Neural cell (in vitro differentiated cells): ENCODE measurements at regions not wholly inside any gene's neighbourhood (a gene's known extent, or its start where the extent isn't known, plus 50 kb on each side); places are given as distances from the start of the nearest gene placed in this dataset.

Experiments
- H2AFZ ChIP-seq: fragments of 200-600, 300-800 bp; sonication (generic), shearing (Covaris generic); 2 replicates; pipeline ENCODE4 v1.6.0; 2014; ENCODE audit warnings: low read depth, mild to moderate bottlenecking, antibody characterized with exemption, low read length, moderate library complexity
- H3F3A ChIP-seq: fragments of 200-600 bp; shearing (Covaris generic); 2 replicates; pipeline ENCODE4 v1.6.1; 2016; ENCODE audit warnings: mild to moderate bottlenecking, moderate library complexity, mixed read lengths, antibody characterized with exemption, low read length; ENCODE audit not compliant: insufficient read depth, poor library complexity, severe bottlenecking
- H3K27ac ChIP-seq: fragments of 200-600, 300-800 bp; sonication (generic), shearing (Covaris generic); 2 replicates; pipeline ENCODE4 v1.5.1; 2014; ENCODE audit warnings: mild to moderate bottlenecking, low read length, moderate library complexity
- H3K27me3 ChIP-seq: fragments of 300-800, 200-600 bp; sonication (generic), shearing (Covaris generic); 2 replicates; pipeline ENCODE4 v1.6.0; 2014; ENCODE audit warnings: mild to moderate bottlenecking, low read depth, low read length, moderate library complexity; ENCODE audit not compliant: insufficient read depth
- H3K36me3 ChIP-seq: fragments of 300-800, 200-600 bp; sonication (generic), shearing (Covaris generic); 2 replicates; pipeline ENCODE4 v1.5.1; 2014; ENCODE audit warnings: mild to moderate bottlenecking, antibody characterized with exemption, low read length, moderate library complexity; ENCODE audit not compliant: insufficient read depth
- H3K4me2 ChIP-seq: fragments of 300-800, 200-600 bp; sonication (generic), shearing (Covaris generic); 2 replicates; pipeline ENCODE4 v1.6.0; 2014; ENCODE audit warnings: mild to moderate bottlenecking, low read length
- H3K4me3 ChIP-seq: fragments of 300-800, 200-600 bp; sonication (generic), shearing (Covaris generic); 2 replicates; pipeline ENCODE4 v1.5.1; 2014; ENCODE audit warnings: mild to moderate bottlenecking, low read length, moderate library complexity
- H3K79me2 ChIP-seq: fragments of 200-600 bp; shearing (Covaris generic); replicated peaks from 2 replicates; pipeline ENCODE4 v1.6.0; 2014; ENCODE audit warnings: mild to moderate bottlenecking, low read length, moderate library complexity; ENCODE audit not compliant: insufficient read depth
- H3K9ac ChIP-seq: fragments of 300-800, 200-600 bp; sonication (generic), shearing (Covaris generic); 2 replicates; pipeline ENCODE4 v1.6.1; 2016; ENCODE audit warnings: mild to moderate bottlenecking, low read length, mixed read lengths
- H3K9me2 ChIP-seq: fragments of 200-600 bp; shearing (Covaris generic); 2 replicates; pipeline ENCODE4 v1.6.1; 2016; ENCODE audit warnings: mild to moderate bottlenecking, low read length, mixed read lengths; ENCODE audit not compliant: insufficient read depth
- H3K9me3 ChIP-seq: fragments of 200-600, 300-800 bp; sonication (generic), shearing (Covaris generic); 2 replicates; pipeline ENCODE4 v1.6.1; 2016; ENCODE audit warnings: mild to moderate bottlenecking, mixed run types, low read length, moderate library complexity, mixed read lengths
- H4K20me1 ChIP-seq: fragments of 200-600 bp; shearing (Covaris generic); 2 replicates; pipeline ENCODE4 v1.6.1; 2016; ENCODE audit warnings: mild to moderate bottlenecking, mixed run types; ENCODE audit not compliant: insufficient read depth
- EP300 ChIP-seq: fragments of 450-650 bp; conservative IDR thresholded peaks from 2 replicates; pipeline ENCODE4 v1.6.1; 2014; ENCODE audit warnings: antibody characterized with exemption, mild to moderate bottlenecking, moderate library complexity; ENCODE audit not compliant: poor library complexity, severe bottlenecking
- EZH2 ChIP-seq: fragments of 200-600, 300-800 bp; shearing (Covaris generic), sonication (generic); IDR thresholded peaks from 2 replicates; pipeline ENCODE4 v1.6.1; 2014; ENCODE audit warnings: antibody characterized with exemption, low read length, borderline replicate concordance, mild to moderate bottlenecking; ENCODE audit not compliant: insufficient read depth, poor library complexity, severe bottlenecking
- POLR2AphosphoS5 ChIP-seq: IDR thresholded peaks from 2 replicates; pipeline ENCODE4 v1.6.1; 2012
- RAD21 ChIP-seq: fragments of 450-650 bp; conservative IDR thresholded peaks from 2 replicates; pipeline ENCODE4 v1.6.1; 2014; ENCODE audit warnings: antibody characterized with exemption, mild to moderate bottlenecking, moderate library complexity
- SMC3 ChIP-seq: fragments of 450-650 bp; conservative IDR thresholded peaks from 2 replicates; pipeline ENCODE4 v1.6.1; 2014; ENCODE audit warnings: antibody characterized with exemption, mild to moderate bottlenecking, moderate library complexity; ENCODE audit not compliant: poor library complexity
- TAF1 ChIP-seq: IDR thresholded peaks from 2 replicates; pipeline ENCODE4 v1.6.1; 2012; ENCODE audit warnings: low read depth
- TF ChIP-seq, protein P1 (sequence below): fragments of 450-650 bp; IDR thresholded peaks from 2 replicates; pipeline ENCODE4 v1.5.1; 2014; ENCODE audit warnings: antibody characterized with exemption, mild to moderate bottlenecking, moderate library complexity; ENCODE audit not compliant: poor library complexity, severe bottlenecking
- TF ChIP-seq, protein P2 (sequence below): IDR thresholded peaks from 2 replicates; pipeline ENCODE4 v1.6.1; 2012; ENCODE audit warnings: borderline replicate concordance

DNA sequence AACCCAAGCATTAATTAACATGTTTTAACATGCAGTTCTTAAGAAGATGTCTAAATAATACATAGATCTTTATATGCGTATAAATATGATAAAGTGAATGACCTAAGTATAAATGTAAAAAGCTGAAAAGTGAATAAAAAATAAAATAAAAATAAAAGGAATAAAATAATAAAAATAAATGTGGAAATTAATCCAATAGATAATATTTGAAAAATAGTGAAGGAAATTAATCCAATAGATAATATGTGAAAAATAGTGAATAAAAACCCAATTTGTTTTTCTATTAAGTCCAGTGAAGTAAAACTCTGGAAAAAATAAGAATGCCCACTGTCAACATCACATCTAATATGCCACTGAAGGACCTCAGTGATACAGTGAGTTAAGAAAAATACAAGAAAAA lies 180.6 kb upstream of the SLC27A6 start:
- Histone ChIP-seq H3K79me2 (no peaks in the 10 kb centered on the region), H3K9me2 (no peaks in the 10 kb centered on the region), H3K27me3 (no peaks in the 10 kb centered on the region), H3K9me3 (no peaks in the 10 kb centered on the region), H3K36me3 (no peaks in the 10 kb centered on the region), H3F3A (no peaks in the 10 kb centered on the region), H3K4me3 (no peak overlapping the region), H2AFZ (no peak overlapping the region), H4K20me1 (no peaks in the 10 kb centered on the region), H3K4me2 (no peak overlapping the region), H3K27ac (no peak overlapping the region), H3K9ac (no peak overlapping the region)
- TF ChIP-seq, protein P1, sequence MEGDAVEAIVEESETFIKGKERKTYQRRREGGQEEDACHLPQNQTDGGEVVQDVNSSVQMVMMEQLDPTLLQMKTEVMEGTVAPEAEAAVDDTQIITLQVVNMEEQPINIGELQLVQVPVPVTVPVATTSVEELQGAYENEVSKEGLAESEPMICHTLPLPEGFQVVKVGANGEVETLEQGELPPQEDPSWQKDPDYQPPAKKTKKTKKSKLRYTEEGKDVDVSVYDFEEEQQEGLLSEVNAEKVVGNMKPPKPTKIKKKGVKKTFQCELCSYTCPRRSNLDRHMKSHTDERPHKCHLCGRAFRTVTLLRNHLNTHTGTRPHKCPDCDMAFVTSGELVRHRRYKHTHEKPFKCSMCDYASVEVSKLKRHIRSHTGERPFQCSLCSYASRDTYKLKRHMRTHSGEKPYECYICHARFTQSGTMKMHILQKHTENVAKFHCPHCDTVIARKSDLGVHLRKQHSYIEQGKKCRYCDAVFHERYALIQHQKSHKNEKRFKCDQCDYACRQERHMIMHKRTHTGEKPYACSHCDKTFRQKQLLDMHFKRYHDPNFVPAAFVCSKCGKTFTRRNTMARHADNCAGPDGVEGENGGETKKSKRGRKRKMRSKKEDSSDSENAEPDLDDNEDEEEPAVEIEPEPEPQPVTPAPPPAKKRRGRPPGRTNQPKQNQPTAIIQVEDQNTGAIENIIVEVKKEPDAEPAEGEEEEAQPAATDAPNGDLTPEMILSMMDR, result no peak
- TF ChIP-seq EP300 (no peak), POLR2AphosphoS5 (no peak), RAD21 (no peak), EZH2 (no peak), SMC3 (no peak)
- TF ChIP-seq, protein P2, sequence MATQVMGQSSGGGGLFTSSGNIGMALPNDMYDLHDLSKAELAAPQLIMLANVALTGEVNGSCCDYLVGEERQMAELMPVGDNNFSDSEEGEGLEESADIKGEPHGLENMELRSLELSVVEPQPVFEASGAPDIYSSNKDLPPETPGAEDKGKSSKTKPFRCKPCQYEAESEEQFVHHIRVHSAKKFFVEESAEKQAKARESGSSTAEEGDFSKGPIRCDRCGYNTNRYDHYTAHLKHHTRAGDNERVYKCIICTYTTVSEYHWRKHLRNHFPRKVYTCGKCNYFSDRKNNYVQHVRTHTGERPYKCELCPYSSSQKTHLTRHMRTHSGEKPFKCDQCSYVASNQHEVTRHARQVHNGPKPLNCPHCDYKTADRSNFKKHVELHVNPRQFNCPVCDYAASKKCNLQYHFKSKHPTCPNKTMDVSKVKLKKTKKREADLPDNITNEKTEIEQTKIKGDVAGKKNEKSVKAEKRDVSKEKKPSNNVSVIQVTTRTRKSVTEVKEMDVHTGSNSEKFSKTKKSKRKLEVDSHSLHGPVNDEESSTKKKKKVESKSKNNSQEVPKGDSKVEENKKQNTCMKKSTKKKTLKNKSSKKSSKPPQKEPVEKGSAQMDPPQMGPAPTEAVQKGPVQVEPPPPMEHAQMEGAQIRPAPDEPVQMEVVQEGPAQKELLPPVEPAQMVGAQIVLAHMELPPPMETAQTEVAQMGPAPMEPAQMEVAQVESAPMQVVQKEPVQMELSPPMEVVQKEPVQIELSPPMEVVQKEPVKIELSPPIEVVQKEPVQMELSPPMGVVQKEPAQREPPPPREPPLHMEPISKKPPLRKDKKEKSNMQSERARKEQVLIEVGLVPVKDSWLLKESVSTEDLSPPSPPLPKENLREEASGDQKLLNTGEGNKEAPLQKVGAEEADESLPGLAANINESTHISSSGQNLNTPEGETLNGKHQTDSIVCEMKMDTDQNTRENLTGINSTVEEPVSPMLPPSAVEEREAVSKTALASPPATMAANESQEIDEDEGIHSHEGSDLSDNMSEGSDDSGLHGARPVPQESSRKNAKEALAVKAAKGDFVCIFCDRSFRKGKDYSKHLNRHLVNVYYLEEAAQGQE, result no peak

DNA sequence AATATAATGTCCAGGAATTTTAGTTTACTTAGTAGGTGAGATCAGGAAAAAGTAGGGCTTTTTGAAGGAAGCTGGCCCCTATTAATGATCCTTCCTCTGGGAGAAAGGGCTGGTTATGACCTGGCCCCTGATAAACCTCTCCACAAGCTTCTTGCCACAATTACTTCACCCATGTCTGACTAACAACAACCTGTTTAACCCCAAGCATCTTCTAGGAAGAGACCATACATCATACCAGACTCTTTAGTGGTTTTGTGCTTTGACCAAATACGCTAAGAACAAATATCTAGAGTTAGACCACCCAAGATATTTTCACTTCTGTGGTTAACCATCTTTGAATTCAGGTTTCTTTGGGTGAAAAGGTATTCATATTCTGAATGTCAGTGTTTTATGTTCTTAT lies 174.0 kb upstream of the SLC27A6 start:
- no peak overlapping the region for H3K4me3 ChIP-seq
- no peak overlapping the region for H3K27ac ChIP-seq
- no peaks in the 10 kb centered on the region for H4K20me1 ChIP-seq
- no peaks in the 10 kb centered on the region for H3K9me3 ChIP-seq
- H3K9me2 ChIP-seq, result no peaks in the 10 kb centered on the region
- H3F3A ChIP-seq, result no peaks in the 10 kb centered on the region
- TF ChIP-seq, protein P2, result no peak
- no peak for TF ChIP-seq EP300
- TF ChIP-seq SMC3, result no peak
- no peak for TF ChIP-seq POLR2AphosphoS5
- no peak for TF ChIP-seq RAD21
- TF ChIP-seq TAF1, result no peak
- H3K79me2 ChIP-seq, result no peaks in the 10 kb centered on the region
- no peaks in the 10 kb centered on the region for H3K27me3 ChIP-seq
- no peak overlapping the region for H3K9ac ChIP-seq
- H3K36me3 ChIP-seq, result no peaks in the 10 kb centered on the region
- H2AFZ ChIP-seq, result no peak overlapping the region
- H3K4me2 ChIP-seq, result no peak overlapping the region
